GM18517 (cell line): ENCODE measurements at regions not wholly inside any gene's neighbourhood (a gene's known extent, or its start where the extent isn't known, plus 50 kb on each side); places are given as distances from the start of the nearest gene placed in this dataset.
"Not testable (repeated sequence)": the region's sequence is repeated elsewhere in the genome, so short reads cannot be mapped to it uniquely, and the experiment has no call there.

ENCODE experiments used
- ATAC-seq: cut with Tn5 transposase; IDR thresholded peaks from one replicate; pipeline ENCODE4 v1.9.1; 2021; ENCODE audit warnings: mild to moderate bottlenecking, moderate library complexity; ENCODE audit not compliant: unreplicated experiment

DNA sequence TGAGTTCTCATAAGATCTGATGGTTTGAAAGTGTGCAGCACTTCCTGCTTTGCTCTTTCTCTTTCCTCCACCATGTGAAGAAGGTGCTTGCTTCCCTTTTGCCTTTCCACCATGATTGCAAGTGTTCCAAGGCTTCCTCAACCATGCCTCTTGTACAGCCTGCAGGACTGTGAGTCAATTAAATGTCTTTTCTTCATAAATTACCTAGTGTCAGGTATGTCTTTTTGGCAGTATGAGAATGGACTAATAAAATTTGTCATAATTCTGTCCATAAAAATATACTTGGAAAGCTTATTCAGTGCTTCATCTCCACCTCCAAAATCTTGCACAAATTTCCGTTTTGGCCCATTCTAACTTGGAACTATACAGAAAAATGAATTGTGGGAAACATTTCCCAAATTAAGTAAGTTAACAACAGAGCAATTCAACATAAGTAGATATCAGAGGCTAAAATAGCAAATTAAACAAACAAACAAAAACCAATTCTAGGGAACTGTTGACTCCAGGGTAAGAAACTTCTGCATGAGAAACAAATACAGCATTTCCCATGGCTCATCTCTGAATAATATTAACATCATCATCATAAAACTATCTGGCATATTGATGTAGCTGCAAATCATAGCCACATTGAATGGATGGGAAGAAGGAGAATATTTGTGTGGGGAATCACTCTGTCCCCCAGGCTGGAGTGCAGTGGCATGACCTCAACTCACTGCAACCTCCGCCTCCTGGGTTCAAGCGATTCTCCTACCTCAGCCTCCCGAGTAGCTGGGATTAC, 459.5 kb upstream of the FAR2 start:
- ATAC-seq: no peak

DNA sequence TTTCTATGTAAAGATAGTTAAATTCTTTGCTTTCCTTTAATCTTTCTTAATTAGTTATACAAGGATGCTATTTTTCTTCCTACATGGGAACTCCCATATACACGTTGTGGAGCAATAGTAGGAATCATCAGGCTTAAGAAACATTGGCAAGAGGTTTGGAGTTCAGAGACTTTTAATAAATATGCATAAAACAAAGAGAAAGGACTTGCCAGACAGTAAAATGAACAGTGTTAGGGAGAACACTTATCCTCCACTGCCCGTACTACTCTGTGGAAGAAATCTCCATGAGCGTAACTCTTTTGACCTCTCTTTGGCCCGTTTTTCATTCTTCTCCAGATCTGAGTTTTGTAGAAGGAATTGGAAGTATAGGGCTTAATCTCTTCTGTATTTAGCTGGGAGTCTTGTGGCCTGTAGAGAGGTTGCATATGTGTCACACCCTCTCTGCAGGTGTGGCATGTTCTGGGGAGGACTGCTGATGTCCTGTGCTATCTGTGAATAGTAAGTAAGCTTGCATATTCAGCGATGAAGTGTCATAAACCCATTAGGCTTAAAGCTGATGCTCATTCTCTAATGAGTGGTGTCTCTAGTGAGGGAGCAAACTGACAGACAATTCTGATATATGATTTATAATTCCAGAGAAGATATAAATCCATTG, 455.4 kb upstream of the FAR2 start:
- no peak for ATAC-seq

DNA sequence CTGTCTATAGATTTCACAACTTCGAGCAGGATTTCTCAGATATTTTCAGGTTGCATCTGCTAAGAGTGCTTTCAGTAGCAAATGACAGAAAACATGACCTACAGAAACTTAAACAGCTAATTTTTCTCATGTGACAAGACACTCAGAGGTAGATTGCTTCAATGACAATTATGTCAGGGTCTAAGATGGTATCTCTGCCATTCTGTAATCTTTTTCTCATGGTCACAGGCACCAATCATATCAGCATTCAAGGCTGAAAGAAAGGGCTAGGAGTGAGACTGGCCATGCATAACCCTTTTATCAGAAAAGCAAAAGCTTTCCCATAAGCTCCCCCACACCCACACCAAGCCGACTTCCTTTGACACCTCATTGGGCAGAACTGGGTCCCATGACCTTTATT, 450.5 kb upstream of the FAR2 start:
- no peak for ATAC-seq

DNA sequence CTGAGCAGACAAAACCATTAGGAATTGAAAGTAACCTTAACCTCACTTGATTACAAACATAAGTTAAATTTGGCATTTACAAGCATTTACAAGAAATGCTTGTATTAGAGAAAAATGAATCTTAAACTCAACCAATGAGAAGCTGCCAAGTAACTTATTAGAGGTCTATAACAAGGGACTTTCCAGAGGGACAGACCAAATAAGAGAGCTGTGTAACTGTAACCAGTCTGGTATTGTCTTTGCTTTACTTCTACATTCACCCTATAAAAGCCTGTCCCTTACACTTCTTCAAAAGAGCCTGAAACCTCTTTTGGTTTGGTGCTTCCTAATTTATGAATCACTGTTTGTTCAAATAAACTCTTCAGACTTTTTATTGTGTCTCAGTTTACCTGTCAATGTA, 450.0 kb upstream of the FAR2 start:
- no peak for ATAC-seq

DNA sequence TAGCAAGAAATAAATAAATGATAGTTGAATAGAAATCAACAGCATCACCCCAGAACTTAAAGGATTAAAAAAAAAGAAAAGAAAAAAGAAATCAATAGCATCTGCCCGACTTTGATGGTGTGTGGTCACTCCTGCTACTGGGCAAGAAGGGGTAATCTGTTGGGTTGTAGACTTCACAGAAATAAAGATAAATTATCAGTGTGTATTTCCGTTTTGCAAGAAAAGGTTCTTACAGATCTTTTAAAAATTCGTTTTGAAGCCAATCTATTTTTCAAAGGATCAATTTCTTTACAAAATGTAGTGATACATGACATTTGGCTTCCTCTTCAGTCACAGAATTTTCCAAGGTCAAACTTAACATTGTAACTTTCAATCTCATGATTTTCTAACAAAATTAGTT, 448.9 kb upstream of the FAR2 start:
- no peak for ATAC-seq

DNA sequence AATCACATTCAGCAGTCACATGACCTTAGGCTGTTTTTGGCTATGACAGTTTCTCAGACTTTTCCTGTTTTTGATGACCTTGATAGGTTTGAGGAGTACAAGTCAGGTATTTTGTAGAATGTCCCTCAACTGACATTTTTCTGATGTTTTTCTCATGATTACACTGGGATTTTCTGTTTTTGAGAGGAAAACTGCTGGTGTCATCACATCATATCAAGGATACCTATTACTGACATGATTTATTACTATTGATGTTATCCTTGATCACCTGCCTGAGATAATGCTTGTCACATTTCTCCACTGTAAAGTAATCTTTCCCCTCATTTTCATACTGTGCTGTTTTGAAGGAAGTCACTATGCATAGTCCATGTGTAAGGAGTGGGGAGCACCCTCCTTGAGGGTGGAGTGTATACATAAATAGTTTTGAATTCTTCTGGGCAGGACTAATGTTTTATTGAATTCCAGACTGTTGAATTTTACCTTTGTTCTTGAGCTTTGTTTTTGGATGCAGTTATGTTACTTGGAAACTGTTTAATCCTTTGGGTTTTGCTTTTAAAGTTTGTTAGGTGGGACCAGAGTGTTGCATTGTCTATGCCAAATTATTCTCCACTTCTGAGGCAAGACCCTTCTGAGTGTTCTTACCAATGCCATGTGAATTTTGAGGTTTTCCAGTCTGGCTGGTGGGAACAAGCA, 444.5 kb upstream of the FAR2 start:
- ATAC-seq: no peak

DNA sequence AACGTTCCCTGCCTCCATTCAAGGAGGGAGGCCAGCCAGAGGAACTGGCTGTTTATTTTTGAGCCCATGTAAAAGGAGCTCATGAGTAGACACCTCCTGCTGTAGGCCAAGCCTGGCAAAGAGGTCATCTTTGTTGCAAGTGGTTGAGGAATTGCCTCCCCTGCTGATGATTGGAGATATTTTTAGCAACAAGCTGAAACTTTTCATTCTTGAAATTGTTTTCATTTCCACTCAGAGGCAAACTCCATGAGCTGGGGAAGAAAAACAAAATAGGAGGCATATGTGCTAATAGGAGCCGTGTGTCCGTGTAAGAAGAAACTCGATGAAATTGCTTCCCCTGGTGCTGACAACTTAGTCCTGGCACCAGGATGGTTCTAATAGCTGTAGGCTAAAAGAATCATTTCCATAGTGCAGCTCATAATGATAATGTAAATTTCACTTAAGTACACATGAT, 440.1 kb upstream of the FAR2 start:
- ATAC-seq: no peak

DNA sequence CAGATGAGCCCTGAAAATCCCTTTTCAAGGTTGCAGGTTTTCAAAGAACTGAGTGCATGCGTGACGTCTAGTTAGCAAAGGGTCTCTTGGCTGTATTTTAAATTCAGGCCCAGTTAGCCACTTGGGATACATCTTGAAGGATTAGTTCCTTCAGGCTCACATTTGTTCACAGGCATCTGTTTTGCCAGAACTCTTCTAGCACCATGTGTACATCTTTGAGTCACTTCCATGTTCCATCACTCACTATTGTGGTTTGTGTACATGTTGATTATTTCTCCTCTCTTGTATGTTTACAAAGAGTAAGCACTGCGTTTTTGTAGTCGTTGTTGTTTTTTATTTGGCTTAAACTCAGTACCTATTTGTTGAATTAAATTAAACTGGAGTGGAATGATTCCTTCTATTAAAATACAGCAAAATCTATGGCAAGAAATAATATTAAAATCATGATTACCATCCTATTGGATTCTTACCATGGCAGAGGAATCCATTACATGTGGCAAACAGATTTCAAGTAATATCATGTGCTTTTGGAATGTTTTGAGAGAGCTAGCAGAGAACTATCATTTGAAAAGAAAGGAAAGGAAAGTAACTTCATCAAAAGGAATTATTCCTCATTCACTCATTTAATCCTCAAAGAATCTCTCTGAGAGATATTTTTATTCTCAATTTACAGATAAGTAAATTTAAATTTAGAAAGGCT, 438.9 kb upstream of the FAR2 start:
- no peak for ATAC-seq

DNA sequence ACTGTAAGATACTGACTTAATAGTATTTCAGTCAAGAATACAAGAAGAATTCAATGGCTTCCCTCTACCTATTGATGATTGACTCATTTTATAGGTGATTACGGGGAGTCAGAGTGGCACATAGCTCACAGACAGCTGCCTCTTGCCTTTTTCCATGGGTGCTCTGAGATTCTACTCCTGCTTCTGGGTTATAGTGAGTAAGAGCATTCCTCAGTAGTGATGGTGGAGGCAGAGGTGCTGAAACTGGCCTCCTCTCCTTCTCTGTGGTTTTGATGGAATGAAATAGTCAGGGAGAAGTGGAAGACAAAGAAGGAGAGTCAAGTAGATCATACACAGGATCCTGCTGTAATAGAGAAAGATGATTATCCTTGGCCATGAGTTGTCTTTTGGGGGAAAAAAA, 438.2 kb upstream of the FAR2 start:
- no peak for ATAC-seq

DNA sequence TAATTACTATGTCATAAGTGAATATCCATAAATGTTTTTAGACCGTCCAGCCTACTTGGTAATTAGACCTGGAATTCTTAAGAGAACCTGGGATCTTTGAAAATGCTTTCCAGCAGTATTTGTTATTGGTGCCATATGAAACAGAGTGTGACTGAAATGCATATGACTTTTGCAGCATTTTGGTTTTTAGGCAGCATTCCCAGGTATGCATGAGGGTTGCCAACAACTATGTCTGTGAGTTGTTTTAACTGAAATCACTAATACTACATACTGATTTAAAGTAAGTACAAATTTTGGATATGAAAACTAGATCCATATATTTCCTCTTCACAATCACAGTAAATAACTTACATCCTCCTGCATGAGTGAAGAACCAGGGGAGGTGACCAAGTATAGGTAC, 437.7 kb upstream of the FAR2 start:
- ATAC-seq: no peak

DNA sequence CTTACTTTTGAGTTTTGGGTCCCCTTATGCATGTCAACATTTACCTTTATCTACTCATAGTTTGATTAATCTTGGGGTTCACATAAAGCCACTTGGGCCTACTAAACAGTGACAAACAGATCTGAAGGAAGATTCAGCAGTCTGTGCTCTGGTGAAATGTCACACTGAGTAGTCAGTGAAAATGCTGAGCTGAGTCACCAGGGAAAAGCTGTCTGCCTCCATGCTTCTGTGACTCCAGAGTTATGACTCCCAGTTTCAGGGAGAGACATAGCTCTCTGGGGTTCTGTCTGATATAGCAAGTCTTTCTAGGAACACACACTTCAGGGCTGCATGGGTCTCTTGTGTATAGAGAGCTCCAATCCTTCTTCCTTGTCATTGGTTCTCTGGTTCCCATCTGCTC, 406.3 kb upstream of the FAR2 start:
- ATAC-seq: no peak

DNA sequence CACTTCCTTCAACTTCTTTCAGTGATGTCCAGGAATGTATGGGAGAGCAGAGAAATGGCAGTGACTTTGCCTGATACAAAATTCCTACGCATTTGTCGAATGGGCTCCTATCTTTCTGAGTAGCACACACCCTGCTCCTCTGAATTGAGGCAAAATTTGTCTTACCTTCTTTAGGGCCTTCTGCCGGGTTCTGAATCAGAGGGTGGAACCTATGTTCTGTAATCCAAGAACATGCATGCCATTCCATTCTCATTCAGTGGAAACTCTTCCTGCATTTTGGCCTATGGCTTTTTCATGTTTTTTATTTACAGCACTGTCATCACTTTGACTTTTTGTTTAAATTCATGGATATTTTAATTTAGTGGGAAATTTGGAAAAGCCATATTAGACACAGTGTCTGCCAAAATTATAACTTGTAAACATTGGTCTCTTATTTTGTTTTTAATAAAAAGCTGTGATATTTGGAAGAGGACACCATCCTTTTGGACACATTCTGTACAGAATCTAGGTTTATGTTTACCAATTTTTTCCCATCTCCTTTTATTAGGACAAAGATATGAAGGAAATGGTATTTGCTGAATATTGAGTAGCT, 402.2 kb upstream of the FAR2 start:
- no peak for ATAC-seq

DNA sequence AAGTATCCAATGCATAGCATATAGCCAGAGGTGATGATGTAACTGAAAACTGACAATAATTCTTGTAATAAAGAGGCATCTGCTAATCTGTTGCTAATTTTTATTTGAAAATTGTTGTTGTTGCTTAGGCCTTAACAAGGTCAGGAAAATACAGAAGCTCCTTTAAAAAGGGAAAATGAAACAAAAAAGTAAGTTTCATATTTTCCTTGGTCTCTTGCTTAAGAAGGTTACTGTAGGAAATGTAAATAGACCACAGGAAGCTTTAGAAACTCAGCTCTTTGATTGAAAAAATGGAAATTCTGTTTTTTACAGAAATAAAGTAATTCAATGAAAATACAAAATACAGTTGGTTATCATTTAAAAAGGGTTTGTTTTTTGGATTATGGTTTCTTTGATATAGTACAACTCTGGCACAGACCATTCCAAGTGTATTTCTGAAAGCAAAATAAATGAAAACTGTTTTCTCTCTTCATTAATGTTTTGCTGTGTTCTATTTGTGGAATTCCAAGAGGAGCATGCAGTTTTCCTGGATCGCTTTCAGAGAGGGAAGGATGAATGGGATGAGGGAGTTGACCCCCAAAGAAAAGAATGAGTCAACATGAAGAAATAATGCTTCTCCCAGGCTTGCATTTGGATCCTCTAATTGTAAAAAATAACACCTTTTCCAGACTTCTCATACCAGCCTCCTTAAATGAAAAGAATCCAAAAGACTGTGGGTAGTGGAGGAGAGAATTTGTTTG, 398.0 kb upstream of the FAR2 start:
- ATAC-seq: no peak

DNA sequence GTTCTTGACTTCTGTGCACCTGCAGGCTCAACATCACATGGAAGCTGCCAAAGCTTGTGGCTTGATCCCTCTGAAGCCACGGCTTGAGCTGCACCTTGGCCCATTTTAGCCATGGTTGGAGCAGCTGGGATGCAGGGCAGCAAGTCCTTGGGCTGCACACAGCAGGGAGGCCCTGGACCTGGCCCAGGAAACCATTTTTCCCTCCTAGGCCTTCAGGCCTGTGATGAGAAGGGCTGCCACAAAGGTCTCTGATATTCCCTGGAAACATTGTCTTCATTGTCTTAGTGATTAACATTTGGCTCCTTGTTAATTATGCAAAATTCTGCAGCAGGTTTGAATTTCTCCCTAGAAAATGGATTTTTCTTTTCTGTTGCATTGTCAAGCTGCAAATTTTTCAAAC, 394.1 kb upstream of the FAR2 start:
- ATAC-seq: no peak

DNA sequence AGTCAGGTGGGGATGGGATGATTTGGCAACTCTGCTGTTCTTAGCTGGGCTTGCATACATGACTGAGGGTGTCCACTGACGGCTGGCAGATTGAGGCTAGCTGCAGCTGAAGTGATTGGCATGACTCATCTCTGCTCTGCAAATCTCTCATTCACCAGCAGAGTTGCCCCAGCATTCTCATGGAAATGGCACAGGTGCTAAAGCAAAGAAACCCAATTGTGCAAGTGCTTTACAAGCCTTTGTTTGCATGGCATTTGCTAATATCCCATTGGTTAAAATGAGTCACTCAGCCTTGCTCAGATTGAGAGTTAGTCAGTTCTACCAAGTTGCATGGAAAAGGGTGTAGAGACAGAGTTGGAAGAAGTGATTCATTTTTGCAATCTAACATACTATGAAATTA, 389.7 kb upstream of the FAR2 start:
- ATAC-seq: no peak

DNA sequence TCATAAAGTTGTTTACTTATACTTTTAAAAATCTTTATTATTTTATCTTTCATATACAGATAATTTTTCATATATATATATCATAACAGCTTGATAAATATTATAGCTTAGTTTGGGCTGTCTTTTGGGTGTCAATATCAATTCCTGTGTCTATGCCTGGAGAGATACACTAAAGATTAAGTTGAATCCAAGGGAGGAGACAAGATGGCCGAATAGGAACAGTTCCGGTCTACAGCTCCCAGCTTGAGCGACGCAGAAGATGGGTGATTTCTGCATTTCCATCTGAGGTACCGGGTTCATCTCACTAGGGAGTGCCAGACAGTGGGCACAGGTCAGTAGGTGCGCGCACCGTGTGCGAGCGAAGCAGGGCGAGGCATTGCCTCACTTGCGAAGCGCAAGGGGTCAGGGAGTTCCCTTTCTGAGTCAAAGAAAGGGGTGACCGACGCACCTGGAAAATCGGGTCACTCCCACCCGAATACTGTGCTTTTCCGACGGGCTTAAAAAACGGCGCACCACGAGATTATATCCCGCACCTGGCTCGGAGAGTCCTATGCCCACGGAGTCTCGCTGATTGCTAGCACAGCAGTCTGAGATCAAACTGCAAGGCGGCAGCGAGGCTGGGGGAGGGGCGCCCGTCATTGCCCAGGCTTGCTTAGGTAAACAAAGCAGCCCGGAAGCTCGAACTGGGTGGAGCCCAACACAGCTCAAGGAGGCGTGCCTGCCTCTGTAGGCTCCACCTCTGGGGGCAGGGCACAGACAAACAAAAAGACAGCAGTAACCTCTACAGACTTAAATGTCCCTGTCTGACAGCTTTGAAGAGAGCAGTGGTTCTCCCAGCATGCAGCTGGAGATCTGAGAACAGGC, 388.8 kb upstream of the FAR2 start:
- ATAC-seq: not testable (repeated sequence)

DNA sequence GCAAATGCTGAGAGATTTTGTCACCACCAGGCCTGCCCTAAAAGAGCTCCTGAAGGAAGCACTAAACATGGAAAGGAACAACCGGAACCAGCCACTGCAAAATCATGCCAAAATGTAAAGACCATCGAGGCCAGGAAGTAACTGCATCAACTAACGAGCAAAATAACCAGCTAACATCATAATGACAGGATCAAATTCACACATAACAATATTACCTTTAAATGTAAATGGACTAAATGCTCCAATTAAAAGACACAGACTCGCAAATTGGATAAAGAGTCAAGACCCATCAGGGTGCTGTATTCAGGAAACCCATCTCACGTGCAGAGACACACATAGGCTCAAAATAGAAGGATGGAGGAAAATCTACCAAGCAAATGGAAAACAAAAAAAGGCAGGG, 387.2 kb upstream of the FAR2 start:
- ATAC-seq: not testable (repeated sequence)

DNA sequence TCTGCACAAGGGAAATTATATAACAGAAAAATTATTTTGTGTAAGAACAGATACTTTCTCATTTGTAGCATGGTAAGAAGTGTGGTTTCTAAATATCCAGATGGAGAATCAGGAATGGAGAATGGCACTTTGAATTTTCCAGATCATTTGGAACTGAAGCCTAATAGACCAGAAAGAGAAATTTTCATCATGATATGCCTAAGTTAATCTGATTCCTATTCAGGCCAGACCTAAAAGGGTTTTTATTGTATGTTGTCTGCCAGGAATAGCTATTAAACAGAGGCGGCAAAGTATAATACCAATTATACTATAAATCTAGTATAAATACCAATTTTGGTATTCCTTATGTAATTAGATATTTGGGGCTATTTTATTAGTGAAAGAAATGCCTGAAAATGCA, 382.7 kb upstream of the FAR2 start:
- ATAC-seq: no peak

DNA sequence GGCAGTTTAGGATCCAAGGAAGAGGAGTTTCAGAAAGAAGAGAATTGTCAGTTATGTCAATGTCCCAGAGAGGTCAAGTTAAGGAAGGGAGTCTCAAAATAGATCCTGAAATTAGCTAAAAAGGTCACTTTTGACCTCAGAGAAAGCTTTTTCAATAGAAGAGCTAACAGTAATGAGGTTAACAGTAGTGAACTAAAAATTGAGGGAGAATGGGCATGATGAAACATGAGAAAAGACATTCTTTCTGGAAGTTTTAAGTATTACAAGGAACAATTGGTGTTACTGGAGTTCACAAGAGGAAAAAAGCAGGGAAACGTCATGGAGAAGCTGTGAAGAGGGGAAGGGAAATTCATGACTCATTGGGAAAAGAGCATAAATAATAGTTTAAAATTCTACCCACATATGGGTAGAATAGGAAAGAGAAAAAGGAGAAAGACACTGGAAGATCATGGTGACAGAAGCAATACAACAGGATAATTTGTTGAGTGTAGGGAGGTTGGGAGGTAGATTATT, 381.2 kb upstream of the FAR2 start:
- ATAC-seq: no peak
